GM21515 (cell line): ENCODE measurements at regions not wholly inside any gene's neighbourhood (a gene's known extent, or its start where the extent isn't known, plus 50 kb on each side); places are given as distances from the start of the nearest gene placed in this dataset.
"Not testable (repeated sequence)": the region's sequence is repeated elsewhere in the genome, so short reads cannot be mapped to it uniquely, and the experiment has no call there.

Experiments used
- ATAC-seq: cut with Tn5 transposase; IDR thresholded peaks from one replicate; pipeline ENCODE4 v1.9.1; 2021; ENCODE audit not compliant: unreplicated experiment

GRCh38 chr6:168942646-168943045 is 311.0 kb downstream of the THBS2 start:
- ATAC-seq, result no peak

DNA sequence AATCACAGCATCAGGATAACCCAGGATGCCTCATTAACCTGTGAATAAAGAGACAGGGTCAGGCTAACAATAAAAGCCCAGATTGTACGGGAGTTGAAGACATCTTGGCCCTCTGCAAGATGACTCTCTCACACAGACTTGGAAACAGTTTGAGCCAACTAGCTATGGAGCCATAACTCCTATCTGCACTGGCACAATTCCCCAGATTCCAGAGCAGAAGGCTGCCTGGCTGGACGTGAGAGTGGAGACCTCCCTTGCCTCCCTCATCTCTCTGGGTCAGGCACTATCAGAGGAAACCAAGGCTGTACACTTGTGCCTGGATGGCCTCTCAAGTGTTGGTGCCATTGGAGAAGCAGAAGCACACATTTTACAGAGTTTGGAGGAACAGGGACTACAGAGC is 312.6 kb downstream of the THBS2 start:
- no peak for ATAC-seq

DNA sequence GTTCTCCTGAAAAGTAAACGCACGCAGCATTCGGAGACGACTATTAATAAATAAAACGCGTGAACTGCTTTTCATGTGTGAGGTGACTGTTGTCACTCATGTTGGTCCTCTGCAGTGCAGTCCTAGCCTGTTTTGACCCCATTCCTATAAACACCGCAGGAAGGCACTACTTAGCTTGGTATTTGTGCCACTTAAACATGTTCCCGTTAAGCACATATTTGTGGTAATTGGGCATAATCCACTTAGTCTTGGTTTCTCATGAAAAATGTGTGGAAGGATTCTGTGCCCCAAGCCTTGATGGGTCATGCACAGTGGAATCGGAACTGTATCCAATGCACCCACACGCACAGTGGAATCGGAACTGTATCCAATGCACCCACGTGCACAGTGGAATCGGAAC is 313.9 kb downstream of the THBS2 start:
- ATAC-seq, result no peak

- ATAC-seq, result no peak
These were observed 314.6 kb downstream of the THBS2 start for GRCh38 chr6:168939041-168939440.

GRCh38 chr6:168938546-168938945 is 315.1 kb downstream of the THBS2 start:
- ATAC-seq, result no peak

GRCh38 chr6:168937054-168937453 is 316.6 kb downstream of the THBS2 start:
- ATAC-seq, result no peak

DNA sequence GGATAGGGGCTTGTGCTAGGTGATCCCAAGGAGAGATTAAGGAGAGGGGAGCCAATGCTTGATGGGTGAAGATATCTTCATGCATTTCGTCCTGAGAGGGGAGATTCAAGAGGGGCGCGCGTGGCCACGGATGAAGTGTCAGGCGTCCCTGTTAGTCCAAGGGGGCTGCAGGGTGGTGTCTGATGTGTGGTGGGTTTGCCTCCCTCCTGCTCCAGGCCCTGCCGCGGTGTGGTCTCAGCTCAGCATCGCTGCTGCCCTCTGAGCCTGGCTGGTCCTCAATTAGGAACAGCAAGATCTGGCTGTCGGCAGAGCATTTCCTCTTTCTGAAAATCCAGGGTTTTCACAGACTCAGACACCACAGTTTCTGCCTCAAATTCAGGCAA is 318.0 kb downstream of the THBS2 start:
- ATAC-seq, result no peak

DNA sequence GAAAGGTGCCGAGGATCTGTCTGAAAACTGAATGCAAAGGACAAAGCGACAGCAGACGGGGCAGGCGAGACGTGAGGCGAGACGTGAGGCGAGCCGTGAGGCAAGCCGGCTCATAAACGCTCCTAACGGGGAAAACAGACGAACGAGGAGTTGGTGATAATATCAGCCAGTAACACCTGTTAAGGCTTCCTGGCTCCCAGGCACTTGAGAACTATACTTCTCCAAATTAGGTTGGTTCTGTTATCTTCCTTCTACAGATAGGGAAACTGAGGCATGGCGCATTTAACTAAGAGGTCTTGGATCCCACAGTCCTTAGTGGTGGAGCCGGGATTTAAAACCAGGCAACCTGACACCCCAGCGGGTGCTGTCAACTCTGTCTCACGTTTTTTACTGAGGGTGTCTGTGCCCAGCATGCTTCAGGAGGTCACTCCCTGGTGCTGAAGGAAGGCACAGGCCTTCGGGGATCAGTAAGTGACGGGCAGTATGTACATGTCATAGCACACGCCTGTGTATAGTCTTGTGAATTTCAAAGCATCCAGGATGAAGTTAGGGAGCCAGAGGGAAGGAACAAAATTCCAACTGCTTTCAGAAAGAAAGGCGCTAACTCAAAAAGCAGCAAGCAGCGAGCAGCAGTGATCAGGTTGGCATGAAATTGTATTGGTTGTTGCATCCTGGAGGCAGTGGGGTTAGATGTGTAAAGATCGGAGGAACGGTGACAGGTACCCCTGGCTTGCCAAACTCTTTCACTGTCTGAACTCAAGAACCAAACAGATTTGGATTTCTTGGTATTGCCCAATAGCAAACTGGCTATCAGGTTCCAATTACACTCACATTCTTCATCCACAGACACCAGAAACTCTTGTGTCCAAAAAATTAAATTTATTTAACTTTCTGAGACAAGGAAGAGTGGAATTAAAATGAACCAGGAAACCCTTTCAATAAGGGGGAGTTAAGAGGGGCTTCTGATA is 318.7 kb downstream of the THBS2 start:
- no peak for ATAC-seq

DNA sequence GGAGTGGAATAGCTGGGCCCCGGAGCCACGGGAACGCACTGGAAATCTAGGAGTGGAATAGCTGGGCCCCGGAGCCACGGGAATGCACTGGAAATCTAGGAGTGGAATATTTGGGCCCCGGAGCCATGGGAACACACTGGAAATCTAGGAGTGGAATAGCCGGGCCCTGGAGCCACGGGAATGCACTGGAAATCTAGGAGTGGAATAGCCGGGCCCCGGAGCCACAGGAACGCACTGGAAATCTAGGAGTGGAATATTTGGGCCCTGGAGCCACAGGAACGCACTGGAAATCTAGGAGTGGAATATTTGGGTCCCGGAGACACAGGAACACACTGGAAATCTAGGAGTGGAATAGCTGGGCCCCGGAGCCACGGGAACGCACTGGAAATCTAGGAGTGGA is 321.5 kb downstream of the THBS2 start:
- ATAC-seq, result not testable (repeated sequence)

- not testable (repeated sequence) for ATAC-seq
These were observed 322.6 kb downstream of the THBS2 start for GRCh38 chr6:168931072-168931471.

DNA sequence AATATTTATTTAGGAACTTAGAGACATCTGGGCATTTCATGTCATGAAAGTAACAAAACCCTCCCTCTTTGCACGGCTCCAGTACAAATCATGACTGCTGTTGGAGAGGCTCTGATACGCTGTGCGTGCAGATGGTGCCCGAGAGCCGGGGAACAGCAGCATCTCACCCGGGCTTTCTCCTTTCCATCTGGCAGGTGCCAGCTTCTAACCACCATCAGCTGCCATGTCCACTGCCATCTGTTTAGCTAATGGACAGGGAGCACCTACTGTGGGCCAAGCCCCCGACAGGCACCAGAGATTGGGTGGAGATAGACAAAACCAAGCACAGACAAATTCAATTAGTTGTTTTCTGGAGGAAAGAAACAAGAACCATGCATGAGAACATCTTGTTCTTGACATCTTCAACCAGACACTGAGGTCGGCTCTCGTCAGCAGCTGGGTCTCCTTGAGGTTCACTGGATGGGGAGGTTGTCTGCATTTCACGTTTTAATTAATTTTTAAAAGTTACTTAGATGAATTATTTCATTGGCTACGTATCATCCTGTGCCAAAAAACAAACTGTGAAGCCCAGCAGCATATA is 323.7 kb downstream of the THBS2 start:
- no peak for ATAC-seq

DNA sequence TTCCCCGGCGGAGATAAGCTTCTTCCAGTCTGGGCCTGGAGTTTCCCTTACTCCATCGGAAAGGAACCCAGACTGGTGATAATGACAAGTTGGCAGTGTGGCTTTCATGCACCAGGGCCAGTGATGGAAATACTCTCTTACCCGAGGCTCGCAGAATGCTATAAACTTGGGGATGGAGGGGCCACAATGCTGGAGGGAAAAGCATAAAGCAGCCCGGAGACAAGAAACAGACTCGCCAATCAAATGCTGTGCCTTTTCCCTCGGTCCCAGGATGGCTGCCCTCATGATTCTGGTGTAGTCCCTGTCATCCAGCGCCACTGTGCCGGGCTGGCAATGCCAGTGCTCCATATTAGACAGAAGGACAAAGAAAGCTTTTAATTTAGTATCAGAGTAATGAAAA is 325.6 kb downstream of the THBS2 start:
- ATAC-seq, result no peak

GRCh38 chr6:168927026-168927425 is 326.6 kb downstream of the THBS2 start:
- no peak for ATAC-seq

DNA sequence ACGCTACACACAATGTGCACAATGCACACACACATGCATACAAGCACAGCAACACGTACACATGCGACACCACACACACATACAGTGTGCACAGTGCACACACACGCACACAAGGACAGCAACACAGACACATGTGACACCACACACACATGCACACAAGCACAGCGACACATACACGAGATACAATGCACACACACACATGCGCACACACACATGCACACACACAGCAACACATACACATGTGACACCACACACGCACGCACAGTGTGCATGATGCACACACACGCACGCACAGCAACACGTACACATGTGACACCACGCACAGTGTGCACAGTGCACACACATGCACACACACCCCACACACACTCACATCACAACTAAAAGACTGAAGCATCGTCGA is 327.3 kb downstream of the THBS2 start:
- ATAC-seq, result no peak

GRCh38 chr6:168925671-168926070 is 328.0 kb downstream of the THBS2 start:
- ATAC-seq, result no peak

GRCh38 chr6:168923171-168923570 is 330.5 kb downstream of the THBS2 start:
- no peak for ATAC-seq

- no peak for ATAC-seq
These were observed 331.2 kb downstream of the THBS2 start for GRCh38 chr6:168922436-168922835.

DNA sequence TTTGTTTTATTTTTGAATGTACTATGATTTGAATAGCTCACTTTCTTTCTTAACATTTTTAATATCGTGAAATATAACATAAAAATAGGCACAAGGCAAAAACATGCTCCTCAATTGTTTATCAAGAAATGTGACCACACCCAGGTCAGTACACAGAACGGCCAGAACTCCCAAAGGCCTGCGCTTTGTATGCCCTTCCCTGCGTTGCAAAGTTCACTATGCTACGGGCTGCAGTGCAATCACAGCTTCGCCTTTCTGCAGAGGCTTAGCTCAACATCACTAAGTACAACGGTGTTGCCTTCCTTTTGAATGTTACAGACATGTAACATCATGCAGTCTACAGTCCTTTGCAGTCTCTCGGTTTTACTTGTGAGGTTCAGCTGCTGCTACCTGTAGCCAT is 333.4 kb downstream of the THBS2 start:
- ATAC-seq, result no peak

DNA sequence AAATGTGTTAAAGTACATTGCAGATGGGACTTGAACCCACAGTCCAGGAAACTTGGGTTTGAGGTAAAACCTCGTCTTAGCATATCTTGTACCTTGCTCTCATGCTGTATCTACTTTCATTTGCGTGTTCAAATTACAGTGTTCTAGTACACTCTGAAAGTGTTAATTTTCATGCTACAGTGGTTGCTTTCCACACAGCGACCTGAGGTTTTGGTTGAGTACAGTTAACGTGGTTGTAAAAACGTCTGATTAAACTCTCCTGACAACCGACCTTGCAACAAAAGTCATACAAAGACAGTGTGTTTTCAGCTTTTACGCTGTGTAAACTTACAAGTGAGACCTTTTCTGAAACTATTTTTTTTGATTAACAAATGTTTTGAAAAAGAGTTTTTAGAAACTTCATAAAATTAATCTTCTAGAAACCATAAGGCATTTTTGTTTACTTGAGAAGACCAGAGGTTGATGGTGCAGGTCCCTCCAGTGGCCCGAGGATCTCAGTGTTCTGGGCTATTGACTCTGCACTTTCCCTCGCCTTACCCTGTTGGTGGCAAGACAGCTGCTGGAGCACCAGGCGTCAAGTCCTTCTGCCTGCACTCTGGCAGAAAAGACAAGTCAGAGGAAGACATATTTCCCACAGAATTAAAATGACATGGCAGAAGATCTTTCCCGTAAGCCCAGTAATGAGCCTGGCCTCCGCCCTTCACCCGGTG is 334.0 kb downstream of the THBS2 start:
- no peak for ATAC-seq

GRCh38 chr6:168916576-168917211 is 337.0 kb downstream of the THBS2 start:
- no peak for ATAC-seq

- no peak for ATAC-seq
These were observed 337.8 kb downstream of the THBS2 start for GRCh38 chr6:168915855-168916254.
